Mucosa of descending colon (tissue), 3 donors: ENCODE measurements at regions not wholly inside any gene's neighbourhood (a gene's known extent, or its start where the extent isn't known, plus 50 kb on each side); places are given as distances from the start of the nearest gene placed in this dataset.

ENCODE experiments used
- ATAC-seq: fragments of 200-7000 bp; cut with Tn5 transposase; one replicate; pipeline ENCODE4 v1.9.1; 2020; ENCODE audit warnings: mild to moderate bottlenecking, moderate library complexity
- DNase-seq, 3 donors: peaks; one replicate each; pipeline ENCODE4 v3.0.0-alpha.2; 2020
- H3K36me3 ChIP-seq: fragments of 200-600 bp; one replicate; pipeline ENCODE4 v1.8.0; 2021; ENCODE audit warnings: low read depth, mild to moderate bottlenecking
- H3K4me1 ChIP-seq: fragments of 200-600 bp; one replicate; pipeline ENCODE4 v1.8.0; 2021; ENCODE audit warnings: low read depth, mild to moderate bottlenecking
- H3K4me3 ChIP-seq: fragments of 200-600 bp; one replicate; pipeline ENCODE4 v1.8.0; 2021; ENCODE audit warnings: mild to moderate bottlenecking
- H3K9me3 ChIP-seq: fragments of 200-600 bp; one replicate; pipeline ENCODE4 v1.8.0; 2021; ENCODE audit warnings: mild to moderate bottlenecking
- CTCF ChIP-seq: fragments of 200-600 bp; IDR thresholded peaks from one replicate; pipeline ENCODE4 v1.8.0; 2022; ENCODE audit warnings: antibody characterized with exemption, mild to moderate bottlenecking
- intact Hi-C, 2 donors: fragments of 100-400 bp; cut with DNase I in 1 of 2; cut with micrococcal nuclease in 1 of 2; formaldehyde crosslinking; loops; one replicate each; pipeline versions ENCODE4 v1.11.0 to v1.11.1; 2022; cut with DNase I, micrococcal nuclease
- donor health status: DM: no; HTN: no; CAD: no; lungs with moderate emphysema.
- donor health status: DM: no; HTN: no; CAD: no.
- donor health status: DM: no; HTN: yes; CAD: no.

- intact Hi-C loops, result no loop called here
- Histone ChIP-seq H3K9me3 (no peaks in the 10 kb centered on the region), H3K4me1 (no peaks in the 10 kb centered on the region), H3K36me3 (no peaks in the 10 kb centered on the region), H3K4me3 (no peak overlapping the region)
- ATAC-seq (no peak), DNase-seq (no peak)
- TF ChIP-seq CTCF, result no peak
Measured at GRCh38 chr22:47848184-47848920, 1085.9 kb downstream of the TBC1D22A start.

- no peaks in the 10 kb centered on the region for H3K4me1 ChIP-seq
- H3K4me3 ChIP-seq, result no peak overlapping the region
- ATAC-seq (no peak), DNase-seq (no peak)
- no peaks in the 10 kb centered on the region for H3K9me3 ChIP-seq
- TF ChIP-seq CTCF, result no peak
- intact Hi-C loops, result no loop called here
- H3K36me3 ChIP-seq, result no peaks in the 10 kb centered on the region
Measured at GRCh38 chr22:47847131-47847890, 1084.9 kb downstream of the TBC1D22A start.

- ATAC-seq, result no peak
- Histone ChIP-seq H3K4me1 (no peaks in the 10 kb centered on the region), H3K36me3 (no peaks in the 10 kb centered on the region), H3K9me3 (no peaks in the 10 kb centered on the region), H3K4me3 (no peak overlapping the region)
- DNase-seq, result no peak
- no peak for TF ChIP-seq CTCF
- intact Hi-C loops, result no loop called here
Measured at GRCh38 chr22:47846206-47846605, 1083.8 kb downstream of the TBC1D22A start.

GRCh38 chr22:47842119-47842518 is 1079.7 kb downstream of the TBC1D22A start:
- no peak for ATAC-seq
- Histone ChIP-seq H3K4me1 (no peaks in the 10 kb centered on the region), H3K9me3 (no peaks in the 10 kb centered on the region), H3K4me3 (no peak overlapping the region), H3K36me3 (no peaks in the 10 kb centered on the region)
- DNase-seq, result no peak
- intact Hi-C loops, result no loop called here
- TF ChIP-seq CTCF, result no peak

- no peaks in the 10 kb centered on the region for H3K4me1 ChIP-seq
- no peak for TF ChIP-seq CTCF
Measured at GRCh38 chr22:47841156-47841555, 1078.7 kb downstream of the TBC1D22A start.

More at GRCh38 chr22:47841156-47841555, 1078.7 kb downstream of the TBC1D22A start:
- DNase-seq (no peak), ATAC-seq (no peak)
- Histone ChIP-seq H3K4me3 (no peak overlapping the region), H3K9me3 (no peaks in the 10 kb centered on the region), H3K36me3 (no peaks in the 10 kb centered on the region)
- intact Hi-C loops, result no loop called here
